ENCODE measurements at regions not wholly inside any gene's neighbourhood (a gene's known extent, or its start where the extent isn't known, plus 50 kb on each side); places are given as distances from the start of the nearest gene placed in this dataset.
A peak's percentile ranks its signal among the peaks of the same experiment; 100 is the strongest.

DNA sequence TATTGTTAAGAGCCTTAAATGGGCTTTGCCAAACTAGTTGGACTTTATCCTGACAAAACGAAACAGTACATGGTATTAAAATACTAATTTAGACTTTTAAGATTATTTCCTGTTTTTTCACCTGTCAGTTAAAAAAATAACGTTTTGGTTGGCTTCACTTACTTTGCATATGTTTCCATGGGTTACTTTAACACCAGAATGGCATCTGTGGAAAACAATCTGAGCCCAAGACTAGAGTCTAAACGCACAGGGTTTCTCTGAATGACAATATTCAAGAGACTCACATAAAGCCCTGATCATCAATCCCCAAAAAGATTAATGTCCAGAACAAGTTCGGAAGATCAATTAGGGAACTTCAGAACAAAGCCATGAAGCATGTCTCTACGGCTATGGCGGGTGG is 888.0 kb downstream of the EPHA4 start:
- ChIA-PET CTCF (interaction anchor here (1.0 to 2.8 kb wide), 2 partner anchors 16 to 889 kb away, joined by 3 to 19 read pairs; no protein-coding TSS in a partner anchor), POLR2A (no interaction called here)

GRCh38 chr2:220687231-220687843 is 884.8 kb downstream of the EPHA4 start:
- peak; percentile 41 for DNase-seq (ENCODE audit: extremely low spot score)
- ChIA-PET POLR2A (no interaction called here), CTCF (interaction anchor here (0.9 to 2.5 kb wide), 5 partner anchors 10 to 888 kb away, joined by 3 to 19 read pairs (median 4); no protein-coding TSS in a partner anchor)
- TF ChIP-seq, protein P1, sequence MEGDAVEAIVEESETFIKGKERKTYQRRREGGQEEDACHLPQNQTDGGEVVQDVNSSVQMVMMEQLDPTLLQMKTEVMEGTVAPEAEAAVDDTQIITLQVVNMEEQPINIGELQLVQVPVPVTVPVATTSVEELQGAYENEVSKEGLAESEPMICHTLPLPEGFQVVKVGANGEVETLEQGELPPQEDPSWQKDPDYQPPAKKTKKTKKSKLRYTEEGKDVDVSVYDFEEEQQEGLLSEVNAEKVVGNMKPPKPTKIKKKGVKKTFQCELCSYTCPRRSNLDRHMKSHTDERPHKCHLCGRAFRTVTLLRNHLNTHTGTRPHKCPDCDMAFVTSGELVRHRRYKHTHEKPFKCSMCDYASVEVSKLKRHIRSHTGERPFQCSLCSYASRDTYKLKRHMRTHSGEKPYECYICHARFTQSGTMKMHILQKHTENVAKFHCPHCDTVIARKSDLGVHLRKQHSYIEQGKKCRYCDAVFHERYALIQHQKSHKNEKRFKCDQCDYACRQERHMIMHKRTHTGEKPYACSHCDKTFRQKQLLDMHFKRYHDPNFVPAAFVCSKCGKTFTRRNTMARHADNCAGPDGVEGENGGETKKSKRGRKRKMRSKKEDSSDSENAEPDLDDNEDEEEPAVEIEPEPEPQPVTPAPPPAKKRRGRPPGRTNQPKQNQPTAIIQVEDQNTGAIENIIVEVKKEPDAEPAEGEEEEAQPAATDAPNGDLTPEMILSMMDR (IDR thresholded peaks at IDR 0.05; ENCODE audit: control extremely low read depth, extremely low read depth, low read depth, missing control alignments) = peak; percentile 64

More for the DNA sequence above, 888.0 kb downstream of the EPHA4 start:
- DNase-seq (ENCODE audit: extremely low spot score) = no peak
- TF ChIP-seq, protein P1 (IDR thresholded peaks at IDR 0.05; ENCODE audit: control extremely low read depth, extremely low read depth, low read depth, missing control alignments) = no peak

DNA sequence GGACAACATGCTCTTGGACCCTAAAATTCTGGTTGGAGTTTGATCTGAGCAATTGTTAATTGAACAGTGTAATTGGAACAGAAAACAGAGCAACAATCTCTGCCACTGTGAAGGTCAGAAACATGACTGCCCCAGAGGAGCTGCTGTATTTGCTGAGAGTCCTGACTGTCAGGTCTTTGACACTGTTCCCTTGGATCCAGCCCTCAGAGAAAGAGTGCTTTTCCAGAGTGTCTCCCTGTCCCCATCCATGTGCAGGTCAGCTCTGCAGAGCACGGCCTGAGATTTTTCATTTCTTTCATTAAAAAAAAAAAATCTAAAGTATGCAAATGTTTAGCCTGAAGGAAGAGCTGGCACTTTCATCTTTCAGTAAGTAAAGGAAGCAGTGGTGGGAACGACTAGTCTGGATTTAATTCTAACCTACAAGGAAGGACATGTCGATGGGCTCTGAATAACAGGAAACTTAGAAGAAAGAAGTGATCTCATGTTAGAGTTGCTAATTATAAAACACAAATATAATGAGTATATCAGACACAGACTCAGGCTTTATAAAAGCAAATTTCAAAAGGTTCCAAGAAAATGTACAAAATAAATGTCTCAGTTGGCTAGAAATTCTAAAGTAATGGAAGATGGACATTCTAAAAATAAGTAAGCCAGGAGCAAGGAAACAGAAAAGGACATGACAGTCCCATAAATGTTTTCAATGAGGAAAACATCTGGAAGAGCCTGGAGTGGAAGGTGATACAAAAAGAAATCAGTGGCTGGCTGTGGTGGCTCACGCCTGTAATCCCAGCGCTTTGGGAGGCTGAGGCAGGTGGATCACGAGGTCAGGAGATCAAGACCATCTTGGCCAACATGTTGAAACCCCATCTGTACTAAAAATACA is 876.5 kb downstream of the EPHA4 start:
- TF ChIP-seq, protein P1 (IDR thresholded peaks at IDR 0.05; ENCODE audit: control extremely low read depth, extremely low read depth, low read depth, missing control alignments) = no peak

DNA sequence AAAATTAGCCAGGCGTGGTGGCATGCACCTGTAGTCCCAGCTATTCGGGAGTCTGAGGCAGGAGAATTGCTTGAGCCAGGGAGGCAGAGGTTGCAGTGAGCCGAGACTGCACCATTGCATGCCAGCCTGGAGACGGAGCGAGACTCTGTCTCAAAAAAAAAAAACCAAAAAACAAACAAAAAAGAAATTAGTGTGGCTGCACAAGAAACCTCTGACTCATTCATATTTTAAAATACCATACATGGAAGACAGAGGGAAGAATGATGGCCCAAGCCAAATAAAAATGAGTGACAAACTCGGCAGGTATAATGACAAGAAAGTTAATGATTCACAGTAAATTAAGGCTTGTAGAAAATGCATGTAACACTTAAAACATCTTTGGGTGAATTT is 875.8 kb downstream of the EPHA4 start:
- ChIA-PET CTCF (no interaction called here), POLR2A (no interaction called here)
- TF ChIP-seq, protein P1 (IDR thresholded peaks at IDR 0.05; ENCODE audit: control extremely low read depth, extremely low read depth, low read depth, missing control alignments) = no peak
- no peak for DNase-seq (ENCODE audit: extremely low spot score)

More for the DNA sequence above, 876.5 kb downstream of the EPHA4 start:
- ChIA-PET CTCF (no interaction called here), POLR2A (no interaction called here)
- no peak for DNase-seq (ENCODE audit: extremely low spot score)

DNA sequence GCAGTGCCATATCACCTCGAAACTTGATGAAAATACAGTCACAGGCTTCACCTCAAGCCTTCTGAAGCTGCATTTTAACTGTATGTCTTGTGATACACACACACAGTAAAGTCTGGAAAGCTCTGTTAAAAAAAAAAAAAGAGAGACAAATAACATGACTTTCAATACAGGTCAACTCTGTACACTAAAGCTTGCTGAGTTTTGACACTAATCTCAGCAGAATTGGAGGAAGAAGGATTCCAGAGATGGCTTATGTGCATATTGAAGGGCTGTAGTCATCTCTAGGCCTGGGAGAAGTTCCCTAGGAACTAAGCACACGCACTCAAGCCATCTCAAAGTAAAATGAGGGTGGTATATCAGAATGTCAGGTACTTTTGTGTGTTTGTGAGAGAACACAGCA is 875.1 kb downstream of the EPHA4 start:
- ChIA-PET CTCF (interaction anchor here (0.9 kb wide), 1 partner anchor 9 kb away, joined by 3 read pairs; no protein-coding TSS in a partner anchor), POLR2A (no interaction called here)
- no peak for DNase-seq (ENCODE audit: extremely low spot score)
- TF ChIP-seq, protein P1 (IDR thresholded peaks at IDR 0.05; ENCODE audit: control extremely low read depth, extremely low read depth, low read depth, missing control alignments) = no peak

- POLR2A ChIA-PET = no interaction called here
- CTCF ChIA-PET = no interaction called here
- no peak for DNase-seq (ENCODE audit: extremely low spot score)
- TF ChIP-seq, protein P1 (IDR thresholded peaks at IDR 0.05; ENCODE audit: control extremely low read depth, extremely low read depth, low read depth, missing control alignments) = no peak
These were observed 871.0 kb downstream of the EPHA4 start for GRCh38 chr2:220701115-220701514.

All from GM10248 (cell line).